Spleen (tissue), 7 donors: ENCODE measurements at regions not wholly inside any gene's neighbourhood (a gene's known extent, or its start where the extent isn't known, plus 50 kb on each side); places are given as distances from the start of the nearest gene placed in this dataset.

Experiments used
- POLR2A ChIP-seq, 3 donors: fragments of 450-650 bp; IDR thresholded peaks; one replicate each; pipeline ENCODE4 v1.5.1; 2017; ENCODE audit warnings: antibody characterized with exemption in 3 of 3, mild to moderate bottlenecking in 1 of 3
- TF ChIP-seq, protein P1 (sequence below), 11 experiments: fragments of 200-600 bp in 7 of 11; fragments of 450-650 bp in 4 of 11; sonication (generic) in 4 of 11; IDR thresholded peaks in 8 of 11; conservative IDR thresholded peaks in 3 of 11; 1 replicate in 7 of 11; 2 replicates in 4 of 11; pipeline versions ENCODE4 v1.4.0 to v1.8.0; 2016 to 2021; ENCODE audit warnings: antibody characterized with exemption in 11 of 11, inconsistent platforms in 4 of 11, mild to moderate bottlenecking in 1 of 11
- donor health status: DM: no; HTN: no; CAD: no; lungs with moderate emphysema.
- donor health status: DM: no; HTN: no; CAD: no.
- donor health status: DM: no; HTN: no; CAD: no.

DNA sequence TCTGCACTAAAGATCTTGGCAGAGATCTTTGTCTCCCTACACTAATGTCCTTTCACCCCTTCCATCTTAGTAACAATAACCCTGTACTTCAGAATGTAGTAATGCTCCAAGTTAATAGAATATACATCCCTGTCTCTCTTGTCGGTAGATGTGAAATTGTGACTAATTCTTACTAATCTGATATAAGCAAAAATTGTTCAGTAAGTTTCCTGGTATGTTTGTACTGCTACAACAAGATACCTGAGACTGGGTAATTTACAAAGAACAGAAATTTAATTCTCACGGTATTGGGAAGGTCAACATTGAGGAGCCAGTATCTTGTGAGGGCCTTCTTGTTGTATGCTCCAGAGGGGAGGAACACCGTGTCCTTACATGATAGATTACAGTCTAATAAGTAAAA, 1686.6 kb upstream of the CDH9 start:
- TF ChIP-seq POLR2A (IDR thresholded peaks at IDR 0.05) = no peak
- TF ChIP-seq, protein P1, sequence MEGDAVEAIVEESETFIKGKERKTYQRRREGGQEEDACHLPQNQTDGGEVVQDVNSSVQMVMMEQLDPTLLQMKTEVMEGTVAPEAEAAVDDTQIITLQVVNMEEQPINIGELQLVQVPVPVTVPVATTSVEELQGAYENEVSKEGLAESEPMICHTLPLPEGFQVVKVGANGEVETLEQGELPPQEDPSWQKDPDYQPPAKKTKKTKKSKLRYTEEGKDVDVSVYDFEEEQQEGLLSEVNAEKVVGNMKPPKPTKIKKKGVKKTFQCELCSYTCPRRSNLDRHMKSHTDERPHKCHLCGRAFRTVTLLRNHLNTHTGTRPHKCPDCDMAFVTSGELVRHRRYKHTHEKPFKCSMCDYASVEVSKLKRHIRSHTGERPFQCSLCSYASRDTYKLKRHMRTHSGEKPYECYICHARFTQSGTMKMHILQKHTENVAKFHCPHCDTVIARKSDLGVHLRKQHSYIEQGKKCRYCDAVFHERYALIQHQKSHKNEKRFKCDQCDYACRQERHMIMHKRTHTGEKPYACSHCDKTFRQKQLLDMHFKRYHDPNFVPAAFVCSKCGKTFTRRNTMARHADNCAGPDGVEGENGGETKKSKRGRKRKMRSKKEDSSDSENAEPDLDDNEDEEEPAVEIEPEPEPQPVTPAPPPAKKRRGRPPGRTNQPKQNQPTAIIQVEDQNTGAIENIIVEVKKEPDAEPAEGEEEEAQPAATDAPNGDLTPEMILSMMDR (IDR thresholded peaks at IDR 0.05 in 8 of 11, conservative IDR thresholded peaks at IDR 0.05 in 3 of 11) = no peak
